A549 (cell line): ENCODE measurements at regions not wholly inside any gene's neighbourhood (a gene's known extent, or its start where the extent isn't known, plus 50 kb on each side); places are given as distances from the start of the nearest gene placed in this dataset.

Source experiments
- ATAC-seq, 2 experiments: fragments of 200-7000 bp in 1 of 2; fragments of >200 bp in 1 of 2; cut with Nextera tagmentation in 1 of 2; cut with Tn5 transposase in 1 of 2; 3 replicates each; pipeline versions ENCODE4 v1.8.0 to v1.9.1; 2018 to 2020; ENCODE audit warnings: mild to moderate bottlenecking in 1 of 2, moderate library complexity in 1 of 2
- CTCF ChIA-PET: fragments of 300-600 bp; sonication (Branson Sonifier 250); formaldehyde crosslinking; extraction: SDS; loops from one replicate; lab custom pipeline; 2021; ENCODE audit warnings: antibody characterized with exemption, inconsistent platforms; lab: Yijun Ruan, JAX
- POLR2A ChIA-PET: fragments of 350-600 bp; formaldehyde crosslinking; extraction: SDS; loops from one replicate; lab custom pipeline; 2021; ENCODE audit warnings: antibody characterized with exemption, inconsistent platforms; lab: Yijun Ruan, JAX
- DNase-seq, 2 experiments: peaks; one replicate each; pipeline versions ENCODE4 v3.0.0 to v3.0.0-alpha.2; 2011 to 2016; ENCODE audit warnings: low read depth in 1 of 2, low spot score in 1 of 2
- FAIRE-seq: peaks from 2 replicates; lab custom pipeline; 2011; peaks lifted over from hg19 to GRCh38; lab: Jason Lieb, UNC
- H3K27ac ChIP-seq, 2 experiments: fragments of >200 bp; sonication (Bioruptor Twin); formaldehyde crosslinking; 3 replicates each; pipeline ENCODE4 v1.5.1; 2016 to 2017
- H3K4me1 ChIP-seq: fragments of >200 bp; sonication (Bioruptor Twin); formaldehyde crosslinking; 3 replicates; pipeline ENCODE4 v1.6.1; 2016
- H3K4me2 ChIP-seq: fragments of >200 bp; sonication (Bioruptor Twin); formaldehyde crosslinking; 3 replicates; pipeline ENCODE4 v1.6.1; 2016
- H3K4me3 ChIP-seq: fragments of >200 bp; sonication (Bioruptor Twin); formaldehyde crosslinking; 3 replicates; pipeline ENCODE4 v1.5.1; 2016
- H3K9me3 ChIP-seq: fragments of >200 bp; sonication (Bioruptor Twin); formaldehyde crosslinking; 3 replicates; pipeline ENCODE4 v1.6.1; 2016
- CBX2 ChIP-seq: fragments of 200-600 bp; sonication (generic); IDR thresholded peaks from 2 replicates; pipeline ENCODE4 v1.6.1; 2016; ENCODE audit warnings: low read depth, mild to moderate bottlenecking, borderline replicate concordance
- CBX8 ChIP-seq: fragments of 200-600 bp; sonication (generic); IDR thresholded peaks from 2 replicates; pipeline ENCODE4 v1.6.1; 2016
- CTCF ChIP-seq: fragments of >200 bp; sonication (Bioruptor Twin); formaldehyde crosslinking; IDR thresholded peaks from 3 replicates; pipeline ENCODE4 v1.5.1; 2016
- EHF ChIP-seq: fragments of 250-450 bp; sonication (Bioruptor Pico); IDR thresholded peaks from 2 replicates; pipeline ENCODE4 v1.5.0; 2020; ENCODE audit warnings: mild to moderate bottlenecking
- EP300 ChIP-seq, 2 experiments: fragments of >200 bp; sonication (Bioruptor Twin); formaldehyde crosslinking; IDR thresholded peaks; 2 replicates in 1 of 2; 3 replicates in 1 of 2; pipeline ENCODE4 v1.6.1; 2016 to 2017
- FOSB ChIP-seq: fragments of 250-450 bp; sonication (Bioruptor Pico); IDR thresholded peaks from 2 replicates; pipeline ENCODE4 v1.5.0; 2020; ENCODE audit warnings: mild to moderate bottlenecking, moderate library complexity
- GATA3 ChIP-seq: IDR thresholded peaks from 2 replicates; pipeline ENCODE4 v1.6.1; 2012; ENCODE audit warnings: borderline replicate concordance
- HES2 ChIP-seq: fragments of >200 bp; sonication (Bioruptor Twin); formaldehyde crosslinking; IDR thresholded peaks from 2 replicates; pipeline ENCODE4 v1.6.1; 2016
- HOXA7 ChIP-seq: fragments of 250-450 bp; sonication (Bioruptor Pico); IDR thresholded peaks from 2 replicates; pipeline ENCODE4 v1.5.0; 2020; ENCODE audit warnings: mild to moderate bottlenecking, moderate library complexity
- KDM1A ChIP-seq: fragments of 200-600 bp; sonication (generic); IDR thresholded peaks from 2 replicates; pipeline ENCODE4 v1.6.1; 2016; ENCODE audit warnings: low read depth, mild to moderate bottlenecking
- NFE2L2 ChIP-seq: fragments of 150-350 bp; conservative IDR thresholded peaks from 2 replicates; pipeline ENCODE4 v1.6.1; 2014; ENCODE audit warnings: low read length
- NR3C1 ChIP-seq: fragments of >200 bp; sonication (Bioruptor Twin); formaldehyde crosslinking; IDR thresholded peaks from 3 replicates; pipeline ENCODE4 v1.6.1; 2017
- PHF8 ChIP-seq: fragments of 200-600 bp; sonication (generic); IDR thresholded peaks from 2 replicates; pipeline ENCODE4 v1.6.1; 2016; ENCODE audit warnings: low read depth, mild to moderate bottlenecking, antibody characterized with exemption, moderate library complexity, borderline replicate concordance
- RARB ChIP-seq: fragments of 250-450 bp; sonication (Bioruptor Pico); IDR thresholded peaks from 2 replicates; pipeline ENCODE4 v1.8.0; 2021; ENCODE audit warnings: mild to moderate bottlenecking, moderate library complexity
- RFX5 ChIP-seq: fragments of 450-650 bp; IDR thresholded peaks from 2 replicates; pipeline ENCODE4 v1.7.1; 2014; ENCODE audit warnings: antibody characterized with exemption, mild to moderate bottlenecking, moderate library complexity
- RNF2 ChIP-seq: fragments of 200-600 bp; sonication (generic); IDR thresholded peaks from 2 replicates; pipeline ENCODE4 v1.6.1; 2016; ENCODE audit warnings: low read depth, mild to moderate bottlenecking, antibody characterized with exemption, moderate library complexity, borderline replicate concordance
- TFCP2L1 ChIP-seq: fragments of 250-450 bp; sonication (Bioruptor Pico); IDR thresholded peaks from 2 replicates; pipeline ENCODE4 v1.5.0; 2021; ENCODE audit warnings: mild to moderate bottlenecking
- TP53 ChIP-seq: fragments of 250-450 bp; sonication (Bioruptor Pico); IDR thresholded peaks from 2 replicates; pipeline ENCODE4 v1.5.0; 2021; ENCODE audit warnings: mild to moderate bottlenecking, moderate library complexity
- ZNF302 ChIP-seq: fragments of 250-450 bp; sonication (Bioruptor Pico); IDR thresholded peaks from 2 replicates; pipeline ENCODE4 v1.9.0; 2021; ENCODE audit warnings: inconsistent platforms, mild to moderate bottlenecking, moderate library complexity
- ZSCAN20 ChIP-seq: fragments of 250-450 bp; sonication (Bioruptor Pico); IDR thresholded peaks from 2 replicates; pipeline ENCODE4 v1.8.0; 2022; ENCODE audit warnings: mild to moderate bottlenecking, moderate library complexity
- WGBS: methylation state at CpG from one replicate; pipeline ENCODE4 v1.1.6; 2017; ENCODE audit errors: missing lambda C conversion rate; 5-methylcytosine and 5-hydroxymethylcytosine counted together
- TF ChIP-seq, protein P1 (sequence below): IDR thresholded peaks from 2 replicates; pipeline ENCODE4 v1.6.1; 2012
- TF ChIP-seq, protein P2 (sequence below): IDR thresholded peaks from 2 replicates; pipeline ENCODE4 v1.6.1; 2012

GRCh38 chr1:95496307-95496706 lies 262.3 kb downstream of the RWDD3 start:
- POLR2A ChIA-PET, result no interaction called here
- Histone ChIP-seq H3K27ac (no peak overlapping the region), H3K9me3 (no peaks in the 10 kb centered on the region), H3K4me1 (no peaks in the 10 kb centered on the region), H3K4me2 (no peak overlapping the region), H3K4me3 (no peak overlapping the region)
- ATAC-seq (no peak), FAIRE-seq (no peak), DNase-seq (no peak)
- 34% methylated on average over 6 of the region's 6 CpGs for WGBS
- CTCF ChIA-PET, result no interaction called here
- TF ChIP-seq HOXA7, result no peak
- no peak for TF ChIP-seq GATA3
- TF ChIP-seq CBX8, result no peak
- TF ChIP-seq, protein P1, sequence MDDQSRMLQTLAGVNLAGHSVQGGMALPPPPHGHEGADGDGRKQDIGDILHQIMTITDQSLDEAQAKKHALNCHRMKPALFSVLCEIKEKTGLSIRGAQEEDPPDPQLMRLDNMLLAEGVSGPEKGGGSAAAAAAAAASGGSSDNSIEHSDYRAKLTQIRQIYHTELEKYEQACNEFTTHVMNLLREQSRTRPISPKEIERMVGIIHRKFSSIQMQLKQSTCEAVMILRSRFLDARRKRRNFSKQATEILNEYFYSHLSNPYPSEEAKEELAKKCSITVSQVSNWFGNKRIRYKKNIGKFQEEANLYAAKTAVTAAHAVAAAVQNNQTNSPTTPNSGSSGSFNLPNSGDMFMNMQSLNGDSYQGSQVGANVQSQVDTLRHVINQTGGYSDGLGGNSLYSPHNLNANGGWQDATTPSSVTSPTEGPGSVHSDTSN, result no peak
- TF ChIP-seq FOSB, result no peak
- TF ChIP-seq CTCF, result no peak
- no peak for TF ChIP-seq RARB
- TF ChIP-seq EHF (CRISPR knock-in tag), result no peak
- no peak for TF ChIP-seq RFX5

DNA sequence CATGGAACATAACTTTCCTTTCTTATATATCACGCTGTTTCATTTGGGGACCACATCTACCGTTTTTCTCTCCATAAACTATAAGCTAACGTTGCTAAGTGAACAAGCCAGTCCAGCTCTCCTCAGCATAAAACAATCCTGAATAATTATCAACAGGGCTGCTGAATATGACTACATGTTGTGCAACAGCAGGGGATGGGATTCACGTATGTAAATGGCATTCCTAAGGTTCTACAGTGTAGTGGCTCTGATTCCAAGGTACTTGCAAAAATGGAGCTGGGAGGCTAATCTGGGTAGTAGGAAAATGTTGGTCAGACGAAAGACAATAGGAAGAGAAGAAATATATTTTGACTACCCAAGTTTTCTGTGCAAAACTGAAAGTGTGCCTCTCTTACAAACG lies 262.8 kb downstream of the RWDD3 start:
- DNase-seq (no peak), FAIRE-seq (no peak), ATAC-seq (no peak)
- H3K27ac ChIP-seq, result no peak overlapping the region
- 11% methylated on average over 6 of the region's 6 CpGs for WGBS
- no peaks in the 10 kb centered on the region for H3K4me1 ChIP-seq
- no peaks in the 10 kb centered on the region for H3K9me3 ChIP-seq
- TF ChIP-seq PHF8 (no peak), HES2 (no peak), NR3C1 (no peak), CBX2 (no peak), TFCP2L1 (CRISPR knock-in tag) (no peak), NFE2L2 (no peak), ZSCAN20 (CRISPR knock-in tag) (no peak), TP53 (CRISPR knock-in tag) (no peak), RNF2 (no peak), CTCF (no peak), KDM1A (no peak), RFX5 (no peak), ZNF302 (no peak)
- TF ChIP-seq, protein P2, sequence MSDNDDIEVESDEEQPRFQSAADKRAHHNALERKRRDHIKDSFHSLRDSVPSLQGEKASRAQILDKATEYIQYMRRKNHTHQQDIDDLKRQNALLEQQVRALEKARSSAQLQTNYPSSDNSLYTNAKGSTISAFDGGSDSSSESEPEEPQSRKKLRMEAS, result no peak
- H3K4me3 ChIP-seq, result no peak overlapping the region
- POLR2A ChIA-PET, result no interaction called here
- H3K4me2 ChIP-seq, result no peak overlapping the region
- CTCF ChIA-PET, result no interaction called here

DNA sequence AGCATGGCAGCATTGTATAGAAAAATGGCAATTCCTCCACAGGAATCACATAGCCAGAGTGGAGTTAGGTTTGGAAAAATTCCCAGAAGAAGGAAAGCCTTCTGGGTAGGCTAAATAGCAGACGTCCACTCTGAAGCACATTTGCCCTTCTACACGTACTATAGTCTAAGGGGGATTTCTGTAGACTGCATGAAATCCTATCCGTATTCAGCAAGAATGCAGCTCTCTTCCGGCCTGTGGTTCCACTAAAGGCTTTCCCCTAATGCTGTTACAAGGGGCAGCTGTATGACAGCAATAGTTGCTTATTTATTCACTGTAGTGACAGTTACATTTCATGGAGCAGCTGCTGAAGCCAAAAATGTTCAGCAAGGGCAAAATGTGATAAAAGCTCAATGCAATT lies 263.6 kb downstream of the RWDD3 start:
- no peak overlapping the region for H3K4me2 ChIP-seq
- no peak overlapping the region for H3K4me3 ChIP-seq
- no peak for FAIRE-seq
- WGBS, result 44% methylated on average over 4 of the region's 4 CpGs
- no peak for ATAC-seq
- CTCF ChIA-PET, result no interaction called here
- POLR2A ChIA-PET, result no interaction called here
- no peaks in the 10 kb centered on the region for H3K9me3 ChIP-seq
- H3K4me1 ChIP-seq, result no peaks in the 10 kb centered on the region
- no peak for DNase-seq
- no peak overlapping the region for H3K27ac ChIP-seq
- TF ChIP-seq EP300 (IDR thresholded peaks at IDR 0.05) (no peak), TP53 (CRISPR knock-in tag) (no peak), CBX2 (no peak)
- TF ChIP-seq, all 56 proteins: peak for 0
